SK-N-SH treated with all-trans-retinoic acid at 6 μM for 48 hours (cell line): ENCODE measurements at regions not wholly inside any gene's neighbourhood (a gene's known extent, or its start where the extent isn't known, plus 50 kb on each side); places are given as distances from the start of the nearest gene placed in this dataset.

ENCODE experiments used
- ATAC-seq: fragments of 200-7000 bp; cut with Tn5 transposase; 3 replicates; pipeline ENCODE4 v1.9.1; 2020; ENCODE audit warnings: mild to moderate bottlenecking, moderate library complexity
- ARNTL ChIP-seq: fragments of 450-650 bp; formaldehyde crosslinking; IDR thresholded peaks from 2 replicates; pipeline ENCODE4 v1.5.0; 2020; ENCODE audit warnings: low read depth, mild to moderate bottlenecking, moderate library complexity, borderline replicate concordance
- BACH2 ChIP-seq: fragments of 250-450 bp; sonication (Bioruptor Pico); IDR thresholded peaks from 2 replicates; pipeline ENCODE4 v1.9.0; 2021; ENCODE audit warnings: mild to moderate bottlenecking, borderline replicate concordance
- CSDC2 ChIP-seq: fragments of 250-450 bp; sonication (Bioruptor Pico); IDR thresholded peaks from 2 replicates; pipeline ENCODE4 v1.5.0; 2020; ENCODE audit warnings: mild to moderate bottlenecking, moderate library complexity
- CSRNP3 ChIP-seq: fragments of 250-450 bp; sonication (Bioruptor Pico); IDR thresholded peaks from 2 replicates; pipeline ENCODE4 v1.5.1; 2021; ENCODE audit warnings: mild to moderate bottlenecking, moderate library complexity
- ESRRG ChIP-seq: fragments of 250-450 bp; sonication (Bioruptor Pico); IDR thresholded peaks from 2 replicates; pipeline ENCODE4 v1.6.1; 2021; ENCODE audit warnings: mild to moderate bottlenecking
- GLIS3 ChIP-seq: fragments of 250-450 bp; sonication (Bioruptor Pico); IDR thresholded peaks from 2 replicates; pipeline ENCODE4 v1.5.0; 2020; ENCODE audit warnings: mild to moderate bottlenecking, moderate library complexity
- ISL1 ChIP-seq: fragments of 250-450 bp; sonication (Bioruptor Pico); IDR thresholded peaks from 2 replicates; pipeline ENCODE4 v2.1.2; 2022; ENCODE audit warnings: mild to moderate bottlenecking, moderate library complexity
- OSR1 ChIP-seq: fragments of 250-450 bp; sonication (Bioruptor Pico); IDR thresholded peaks from 2 replicates; pipeline ENCODE4 v1.8.0; 2022; ENCODE audit warnings: moderate library complexity, mild to moderate bottlenecking, inconsistent platforms
- POU6F1 ChIP-seq: fragments of 250-450 bp; sonication (Bioruptor Pico); IDR thresholded peaks from 2 replicates; pipeline ENCODE4 v1.8.0; 2021; ENCODE audit warnings: low read depth, mild to moderate bottlenecking, moderate library complexity, borderline replicate concordance
- PPARA ChIP-seq: fragments of 250-450 bp; sonication (Bioruptor Pico); IDR thresholded peaks from 2 replicates; pipeline ENCODE4 v1.5.0; 2020; ENCODE audit warnings: mild to moderate bottlenecking, borderline replicate concordance
- RARB ChIP-seq: fragments of 250-450 bp; sonication (Bioruptor Pico); IDR thresholded peaks from 2 replicates; pipeline ENCODE4 v1.8.0; 2021; ENCODE audit warnings: mild to moderate bottlenecking, moderate library complexity
- SNAI2 ChIP-seq: fragments of 250-450 bp; sonication (Bioruptor Pico); IDR thresholded peaks from 2 replicates; pipeline ENCODE4 v1.5.0; 2020; ENCODE audit warnings: mild to moderate bottlenecking, moderate library complexity
- TCF4 ChIP-seq: fragments of 250-450 bp; sonication (Bioruptor Pico); IDR thresholded peaks from 2 replicates; pipeline ENCODE4 v1.8.0; 2021; ENCODE audit warnings: mild to moderate bottlenecking, moderate library complexity, borderline replicate concordance
- TOX ChIP-seq: fragments of 250-450 bp; sonication (Bioruptor Pico); IDR thresholded peaks from 2 replicates; pipeline ENCODE4 v1.8.0; 2021; ENCODE audit warnings: mild to moderate bottlenecking, moderate library complexity, borderline replicate concordance
- TSHZ2 ChIP-seq: fragments of 250-450 bp; sonication (Bioruptor Pico); IDR thresholded peaks from 2 replicates; pipeline ENCODE4 v1.5.0; 2020; ENCODE audit warnings: mild to moderate bottlenecking, moderate library complexity
- ZC3H10 ChIP-seq: fragments of 250-450 bp; sonication (Bioruptor Pico); IDR thresholded peaks from 2 replicates; pipeline ENCODE4 v1.5.1; 2021; ENCODE audit warnings: mild to moderate bottlenecking, moderate library complexity
- ZFP3 ChIP-seq: fragments of 250-450 bp; sonication (Bioruptor Pico); IDR thresholded peaks from 2 replicates; pipeline ENCODE4 v1.5.0; 2020; ENCODE audit warnings: mild to moderate bottlenecking, moderate library complexity
- ZFP30 ChIP-seq: fragments of 450-650 bp; formaldehyde crosslinking; IDR thresholded peaks from 2 replicates; pipeline ENCODE4 v1.5.0; 2022; ENCODE audit warnings: mild to moderate bottlenecking, moderate library complexity
- ZNF565 ChIP-seq: fragments of 450-650 bp; formaldehyde crosslinking; conservative IDR thresholded peaks from 2 replicates; pipeline ENCODE4 v1.5.0; 2020; ENCODE audit warnings: low read depth, mild to moderate bottlenecking, moderate library complexity
- ZNF70 ChIP-seq: fragments of 450-650 bp; formaldehyde crosslinking; IDR thresholded peaks from 2 replicates; pipeline ENCODE4 v1.5.0; 2020; ENCODE audit warnings: mild to moderate bottlenecking, moderate library complexity
- ZNF8 ChIP-seq: fragments of 450-650 bp; formaldehyde crosslinking; IDR thresholded peaks from 2 replicates; pipeline ENCODE4 v1.5.0; 2020; ENCODE audit warnings: mild to moderate bottlenecking, moderate library complexity
- TF ChIP-seq, protein P1 (sequence below): fragments of 250-450 bp; sonication (Bioruptor Pico); IDR thresholded peaks from 2 replicates; pipeline ENCODE4 v1.5.1; 2020; ENCODE audit warnings: low read depth, mild to moderate bottlenecking, moderate library complexity
- TF ChIP-seq, protein P2 (sequence below): fragments of 250-450 bp; sonication (Bioruptor Pico); IDR thresholded peaks from 2 replicates; pipeline ENCODE4 v1.8.0; 2020; ENCODE audit warnings: mild to moderate bottlenecking, moderate library complexity, borderline replicate concordance

- TF ChIP-seq ZNF8 (CRISPR knock-in tag) (no peak), PPARA (CRISPR knock-in tag) (no peak)
These were observed 100.3 kb upstream of the FAR2 start (continued) for GRCh38 chr12:29048787-29049186.

DNA sequence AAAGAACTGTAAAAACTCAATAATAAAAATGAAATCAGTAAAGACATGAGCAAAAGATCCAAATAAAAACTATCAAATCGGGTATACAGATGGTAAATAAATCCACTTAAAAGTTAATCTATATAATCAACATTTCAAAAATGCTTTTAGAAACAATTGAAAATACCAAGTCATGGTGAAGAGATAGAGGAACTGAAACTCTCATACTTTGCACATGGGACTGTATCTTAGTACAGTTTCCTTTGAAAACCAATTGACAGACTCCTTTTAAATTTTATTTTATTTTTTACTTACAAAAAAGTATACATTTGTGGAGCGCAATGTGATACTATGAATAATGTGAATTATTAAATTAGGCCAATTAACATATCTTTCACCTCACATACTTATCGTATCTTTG lies 98.6 kb upstream of the FAR2 start:
- TF ChIP-seq ZC3H10 (CRISPR knock-in tag): no peak
- TF ChIP-seq CSDC2: no peak

DNA sequence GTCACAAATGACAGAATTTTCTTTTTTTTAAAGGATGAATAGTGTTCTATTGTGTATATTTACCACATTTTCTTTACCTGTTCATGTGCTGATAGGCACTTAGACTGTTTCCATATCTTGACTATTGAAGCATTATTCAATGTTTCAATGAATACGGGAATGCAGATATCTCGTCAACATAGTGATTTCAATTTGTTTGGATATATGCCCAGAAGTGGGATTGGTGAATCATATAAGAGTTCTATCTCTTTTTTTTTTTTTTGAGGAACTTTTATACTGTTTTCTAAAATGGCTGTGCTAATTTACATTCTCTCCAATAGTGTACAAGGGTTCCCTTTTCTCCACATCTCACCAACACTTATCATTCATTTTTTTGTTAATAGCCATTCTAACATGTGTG lies 97.9 kb upstream of the FAR2 start:
- TF ChIP-seq ZNF8 (CRISPR knock-in tag) (no peak), ZFP3 (CRISPR knock-in tag) (no peak), RARB (no peak), ZNF70 (CRISPR knock-in tag) (no peak), PPARA (CRISPR knock-in tag) (no peak), BACH2 (no peak), ZFP30 (CRISPR knock-in tag) (no peak), ZC3H10 (CRISPR knock-in tag) (no peak), ESRRG (CRISPR knock-in tag) (no peak)
- TF ChIP-seq, protein P1, sequence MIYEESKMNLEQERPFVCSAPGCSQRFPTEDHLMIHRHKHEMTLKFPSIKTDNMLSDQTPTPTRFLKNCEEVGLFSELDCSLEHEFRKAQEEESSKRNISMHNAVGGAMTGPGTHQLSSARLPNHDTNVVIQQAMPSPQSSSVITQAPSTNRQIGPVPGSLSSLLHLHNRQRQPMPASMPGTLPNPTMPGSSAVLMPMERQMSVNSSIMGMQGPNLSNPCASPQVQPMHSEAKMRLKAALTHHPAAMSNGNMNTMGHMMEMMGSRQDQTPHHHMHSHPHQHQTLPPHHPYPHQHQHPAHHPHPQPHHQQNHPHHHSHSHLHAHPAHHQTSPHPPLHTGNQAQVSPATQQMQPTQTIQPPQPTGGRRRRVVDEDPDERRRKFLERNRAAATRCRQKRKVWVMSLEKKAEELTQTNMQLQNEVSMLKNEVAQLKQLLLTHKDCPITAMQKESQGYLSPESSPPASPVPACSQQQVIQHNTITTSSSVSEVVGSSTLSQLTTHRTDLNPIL (CRISPR knock-in tag): no peak
- ATAC-seq: no peak

More for the DNA sequence above, 98.6 kb upstream of the FAR2 start:
- no peak for ATAC-seq

- TF ChIP-seq OSR1 (CRISPR knock-in tag) (no peak), GLIS3 (CRISPR knock-in tag) (no peak), TSHZ2 (no peak), ZNF70 (CRISPR knock-in tag) (no peak), SNAI2 (CRISPR knock-in tag) (no peak), POU6F1 (CRISPR knock-in tag) (no peak), TOX (no peak), BACH2 (no peak), ISL1 (no peak), CSRNP3 (CRISPR knock-in tag) (no peak), TCF4 (CRISPR knock-in tag) (no peak), ARNTL (CRISPR knock-in tag) (no peak), ZC3H10 (CRISPR knock-in tag) (no peak), ZNF565 (CRISPR knock-in tag) (no peak), RARB (no peak), ESRRG (CRISPR knock-in tag) (no peak), ZFP30 (CRISPR knock-in tag) (no peak)
- TF ChIP-seq, protein P1 (CRISPR knock-in tag): no peak
- TF ChIP-seq, protein P2, sequence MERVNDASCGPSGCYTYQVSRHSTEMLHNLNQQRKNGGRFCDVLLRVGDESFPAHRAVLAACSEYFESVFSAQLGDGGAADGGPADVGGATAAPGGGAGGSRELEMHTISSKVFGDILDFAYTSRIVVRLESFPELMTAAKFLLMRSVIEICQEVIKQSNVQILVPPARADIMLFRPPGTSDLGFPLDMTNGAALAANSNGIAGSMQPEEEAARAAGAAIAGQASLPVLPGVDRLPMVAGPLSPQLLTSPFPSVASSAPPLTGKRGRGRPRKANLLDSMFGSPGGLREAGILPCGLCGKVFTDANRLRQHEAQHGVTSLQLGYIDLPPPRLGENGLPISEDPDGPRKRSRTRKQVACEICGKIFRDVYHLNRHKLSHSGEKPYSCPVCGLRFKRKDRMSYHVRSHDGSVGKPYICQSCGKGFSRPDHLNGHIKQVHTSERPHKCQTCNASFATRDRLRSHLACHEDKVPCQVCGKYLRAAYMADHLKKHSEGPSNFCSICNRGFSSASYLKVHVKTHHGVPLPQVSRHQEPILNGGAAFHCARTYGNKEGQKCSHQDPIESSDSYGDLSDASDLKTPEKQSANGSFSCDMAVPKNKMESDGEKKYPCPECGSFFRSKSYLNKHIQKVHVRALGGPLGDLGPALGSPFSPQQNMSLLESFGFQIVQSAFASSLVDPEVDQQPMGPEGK (CRISPR knock-in tag): no peak
- TF ChIP-seq, all 23 proteins: peak for 0
- no peak for ATAC-seq
These were observed 95.5 kb upstream of the FAR2 start for GRCh38 chr12:29053567-29053966.
